Keratinocyte (primary cell): ENCODE measurements at regions not wholly inside any gene's neighbourhood (a gene's known extent, or its start where the extent isn't known, plus 50 kb on each side); places are given as distances from the start of the nearest gene placed in this dataset.

ENCODE experiments used
- DNase-seq: peaks from one replicate; pipeline ENCODE4 v3.0.0-alpha.2; 2011; ENCODE audit warnings: low read depth, missing footprints, low spot score
- FAIRE-seq: peaks from 2 replicates; lab custom pipeline; 2011; peaks lifted over from hg19 to GRCh38; lab: Jason Lieb, UNC
- H2AFZ ChIP-seq: 2 replicates; pipeline ENCODE4 v1.6.0; 2012; ENCODE audit warnings: low read length, control low read depth, inconsistent platforms; ENCODE audit not compliant: control insufficient read depth
- H3K27ac ChIP-seq: 2 replicates; pipeline ENCODE4 v1.5.1; 2011; ENCODE audit warnings: low read length; ENCODE audit not compliant: control insufficient read depth, insufficient read depth
- H3K27me3 ChIP-seq: 3 replicates; pipeline ENCODE4 v1.6.0; 2011; ENCODE audit warnings: low read length; ENCODE audit not compliant: control insufficient read depth, insufficient read depth; ENCODE audit errors: extremely low read depth
- H3K36me3 ChIP-seq, 2 experiments: 2 replicates in 1 of 2; 3 replicates in 1 of 2; pipeline ENCODE4 v1.5.1; 2011; ENCODE audit warnings: low read length in 2 of 2, mild to moderate bottlenecking in 1 of 2; ENCODE audit not compliant: control insufficient read depth in 2 of 2, insufficient read depth in 2 of 2; ENCODE audit errors: extremely low read depth in 1 of 2
- H3K4me1 ChIP-seq: 3 replicates; pipeline ENCODE4 v1.5.1; 2011; ENCODE audit warnings: low read length; ENCODE audit not compliant: control insufficient read depth, insufficient read depth; ENCODE audit errors: extremely low read depth
- H3K4me2 ChIP-seq: 3 replicates; pipeline ENCODE4 v1.6.0; 2011; ENCODE audit warnings: low read depth, low read length; ENCODE audit not compliant: control insufficient read depth, insufficient read depth; ENCODE audit errors: extremely low read depth
- H3K4me3 ChIP-seq, 3 experiments: fragments of 200-600 bp in 1 of 3; sonication (generic) in 1 of 3; 2 replicates in 2 of 3; 3 replicates in 1 of 3; pipeline ENCODE4 v1.5.1; 2011 to 2016; ENCODE audit warnings: low read length in 3 of 3, mild to moderate bottlenecking in 3 of 3, control low read depth in 2 of 3, inconsistent platforms in 1 of 3, low read depth in 1 of 3, mixed read lengths in 1 of 3, mixed run types in 1 of 3, moderate library complexity in 1 of 3; ENCODE audit not compliant: control insufficient read depth in 2 of 3, insufficient read depth in 2 of 3; ENCODE audit errors: extremely low read depth in 1 of 3
- H3K79me2 ChIP-seq: 2 replicates; pipeline ENCODE4 v1.6.0; 2012; ENCODE audit warnings: low read length; ENCODE audit not compliant: control insufficient read depth, insufficient read depth
- H3K9ac ChIP-seq: 3 replicates; pipeline ENCODE4 v1.6.0; 2011; ENCODE audit warnings: low read length; ENCODE audit not compliant: control insufficient read depth, insufficient read depth; ENCODE audit errors: extremely low read depth
- H3K9me1 ChIP-seq: 3 replicates; pipeline ENCODE4 v1.6.0; 2011; ENCODE audit warnings: low read length; ENCODE audit not compliant: control insufficient read depth, insufficient read depth; ENCODE audit errors: extremely low read depth
- H3K9me3 ChIP-seq: 2 replicates; pipeline ENCODE4 v1.5.1; 2012; ENCODE audit warnings: low read depth, low read length; ENCODE audit not compliant: control insufficient read depth
- H4K20me1 ChIP-seq: 3 replicates; pipeline ENCODE4 v1.6.0; 2011; ENCODE audit warnings: low read length; ENCODE audit not compliant: control insufficient read depth, insufficient read depth; ENCODE audit errors: extremely low read depth
- CTCF ChIP-seq, 3 experiments: IDR thresholded peaks in 1 of 3; conservative IDR thresholded peaks in 1 of 3; optimal IDR thresholded peaks in 1 of 3; 2 replicates in 2 of 3; 3 replicates in 1 of 3; pipeline versions ENCODE3 to v1.5.1; 2011; ENCODE audit warnings: low read length in 3 of 3, mild to moderate bottlenecking in 3 of 3, moderate library complexity in 2 of 3, control low read depth in 1 of 3, inconsistent platforms in 1 of 3; ENCODE audit not compliant: insufficient read depth in 2 of 3; ENCODE audit errors: extremely low read depth in 1 of 3
- EZH2 ChIP-seq: IDR thresholded peaks from one replicate; pipeline ENCODE4 v1.6.1; 2012; ENCODE audit warnings: inconsistent platforms, mild to moderate bottlenecking, low read length, moderate library complexity
- dilution Hi-C: fragments of 300-500 bp; cut with MboI; formaldehyde crosslinking; loops from one replicate; pipeline ENCODE4 v1.7.0; 2020; ENCODE audit warnings: low sequenced_read_pairs; ENCODE audit not compliant: extremely low pct_ligation_motif_present

DNA sequence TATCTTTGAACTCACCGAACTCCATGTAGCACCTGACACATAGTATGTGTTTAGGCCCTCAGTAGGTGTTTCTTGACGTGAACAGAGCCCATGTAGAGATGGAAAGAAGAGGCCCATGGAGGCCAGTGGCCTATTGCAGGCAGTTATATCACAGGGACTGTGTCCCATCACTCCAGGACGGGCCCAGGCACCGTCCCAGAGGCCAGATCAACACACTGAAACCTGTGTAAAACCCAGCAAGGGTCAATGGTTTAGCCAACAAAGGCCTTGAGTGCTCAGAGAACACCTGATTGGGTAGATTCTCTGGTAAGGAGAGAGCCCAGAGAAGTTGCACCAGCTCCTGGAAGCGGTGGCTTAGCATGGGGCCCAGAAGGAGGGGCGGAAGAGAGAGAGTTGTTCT, 82.8 kb downstream of the INHBB start:
- no peak overlapping the region for H3K9ac ChIP-seq
- H3K9me1 ChIP-seq = no peaks in the 10 kb centered on the region
- H3K79me2 ChIP-seq = no peaks in the 10 kb centered on the region
- H4K20me1 ChIP-seq = no peaks in the 10 kb centered on the region
- peaks cover 15% of the 10 kb centered on the region for H3K27me3 ChIP-seq
- dilution Hi-C loops = no loop called here
- no peaks in the 10 kb centered on the region for H3K9me3 ChIP-seq
- H2AFZ ChIP-seq = no peak overlapping the region
- FAIRE-seq (no peak), DNase-seq (no peak)
- no peak overlapping the region for H3K4me2 ChIP-seq
- H3K4me1 ChIP-seq = no peaks in the 10 kb centered on the region
- H3K27ac ChIP-seq = no peak overlapping the region
- no peaks in the 10 kb centered on the region for H3K36me3 ChIP-seq
- TF ChIP-seq EZH2 (no peak), CTCF (optimal IDR thresholded peaks at IDR 0.05 in 1 of 3, IDR thresholded peaks at IDR 0.05 in 1 of 3, conservative IDR thresholded peaks at IDR 0.05 in 1 of 3; ENCODE audit: extremely low read depth in 1 of 3, insufficient read depth in 2 of 3, low read length in 3 of 3) (no peak)
- H3K4me3 ChIP-seq = no peak overlapping the region

GRCh38 chr2:120429586-120430500, 83.9 kb downstream of the INHBB start:
- Histone ChIP-seq H3K9ac (no peak overlapping the region), H3K4me2 (no peak overlapping the region), H3K4me3 (no peak overlapping the region), H3K27ac (no peak overlapping the region), H2AFZ (no peak overlapping the region), H3K27me3 (peaks cover 8% of the 10 kb centered on the region), H3K9me1 (no peaks in the 10 kb centered on the region), H3K36me3 (no peaks in the 10 kb centered on the region), H3K79me2 (no peaks in the 10 kb centered on the region), H3K9me3 (no peaks in the 10 kb centered on the region), H4K20me1 (no peaks in the 10 kb centered on the region), H3K4me1 (no peaks in the 10 kb centered on the region)
- dilution Hi-C loops = no loop called here
- DNase-seq (no peak), FAIRE-seq (no peak)
- no peak for TF ChIP-seq CTCF (optimal IDR thresholded peaks at IDR 0.05 in 1 of 3, IDR thresholded peaks at IDR 0.05 in 1 of 3, conservative IDR thresholded peaks at IDR 0.05 in 1 of 3; ENCODE audit: extremely low read depth in 1 of 3, insufficient read depth in 2 of 3, low read length in 3 of 3)
- TF ChIP-seq EZH2 = no peak
